HepG2 (cell line): ENCODE measurements at regions not wholly inside any gene's neighbourhood (a gene's known extent, or its start where the extent isn't known, plus 50 kb on each side); places are given as distances from the start of the nearest gene placed in this dataset.

ENCODE experiments used
- AFF4 ChIP-seq: sonication (generic); formaldehyde crosslinking; IDR thresholded peaks from 2 replicates; pipeline ENCODE4 v1.4.0; 2020; ENCODE audit warnings: missing genetic modification reagents
- ATF7-NPFF ChIP-seq: sonication (generic); formaldehyde crosslinking; IDR thresholded peaks from 2 replicates; pipeline ENCODE4 v1.8.1; 2023; ENCODE audit warnings: mild to moderate bottlenecking, low read depth, missing genetic modification reagents, moderate library complexity
- DR1 ChIP-seq: sonication (generic); formaldehyde crosslinking; IDR thresholded peaks from 2 replicates; pipeline ENCODE4 v1.8.0; 2021; ENCODE audit warnings: mild to moderate bottlenecking, missing genetic modification reagents, inconsistent platforms
- GPBP1L1 ChIP-seq: sonication (generic); formaldehyde crosslinking; IDR thresholded peaks from 2 replicates; pipeline ENCODE4 v1.5.0; 2020; ENCODE audit warnings: mild to moderate bottlenecking, missing genetic modification reagents
- MLLT10 ChIP-seq: sonication (generic); formaldehyde crosslinking; IDR thresholded peaks from 2 replicates; pipeline ENCODE4 v1.4.0; 2020; ENCODE audit warnings: missing genetic modification reagents
- MTA3 ChIP-seq: sonication (generic); formaldehyde crosslinking; IDR thresholded peaks from 2 replicates; pipeline ENCODE4 v1.4.0; 2020; ENCODE audit warnings: missing genetic modification reagents
- MTF2 ChIP-seq: sonication (generic); formaldehyde crosslinking; IDR thresholded peaks from 2 replicates; pipeline ENCODE4 v1.5.0; 2020; ENCODE audit warnings: missing genetic modification reagents, borderline replicate concordance
- NFIB ChIP-seq: sonication (generic); formaldehyde crosslinking; IDR thresholded peaks from 2 replicates; pipeline ENCODE4 v1.9.0; 2021; ENCODE audit warnings: missing genetic modification reagents, mild to moderate bottlenecking, borderline replicate concordance
- POLR2AphosphoS2 ChIP-seq: IDR thresholded peaks from 2 replicates; pipeline ENCODE4 v1.6.1; 2011; ENCODE audit warnings: low read depth, low read length, improper control_type of control experiment
- RXRA ChIP-seq: sonication (generic); formaldehyde crosslinking; IDR thresholded peaks from 2 replicates; pipeline ENCODE4 v1.5.1; 2020; ENCODE audit warnings: missing genetic modification reagents
- SOX6 ChIP-seq, 2 experiments: fragments of 450-650 bp in 1 of 2; sonication (generic) in 1 of 2; formaldehyde crosslinking in 1 of 2; IDR thresholded peaks; 2 replicates each; pipeline versions ENCODE4 v1.4.0 to v1.6.1; 2017 to 2020; ENCODE audit warnings: antibody characterized with exemption in 1 of 2, mild to moderate bottlenecking in 1 of 2, missing genetic modification reagents in 1 of 2
- UBTF ChIP-seq: sonication (generic); formaldehyde crosslinking; IDR thresholded peaks from 2 replicates; pipeline ENCODE4 v1.4.0; 2020; ENCODE audit warnings: mild to moderate bottlenecking, missing genetic modification reagents
- ZBTB21 ChIP-seq: sonication (generic); formaldehyde crosslinking; IDR thresholded peaks from 2 replicates; pipeline ENCODE4 v1.4.0; 2020; ENCODE audit warnings: missing genetic modification reagents
- ZBTB7A ChIP-seq: sonication (generic); formaldehyde crosslinking; IDR thresholded peaks from 2 replicates; pipeline ENCODE4 v1.8.0; 2022; ENCODE audit warnings: mild to moderate bottlenecking, missing genetic modification reagents
- ZEB1 ChIP-seq: IDR thresholded peaks from 2 replicates; pipeline ENCODE4 v1.6.1; 2012; ENCODE audit warnings: mild to moderate bottlenecking, low read depth, inconsistent platforms; ENCODE audit not compliant: insufficient replicate concordance
- ZFP36L1 ChIP-seq: sonication (generic); formaldehyde crosslinking; IDR thresholded peaks from 2 replicates; pipeline ENCODE4 v1.8.0; 2022; ENCODE audit warnings: mild to moderate bottlenecking, missing genetic modification reagents, moderate library complexity
- ZNF296 ChIP-seq: sonication (generic); formaldehyde crosslinking; conservative IDR thresholded peaks from 2 replicates; pipeline ENCODE4 v1.5.0; 2020; ENCODE audit warnings: mild to moderate bottlenecking, missing genetic modification reagents
- ZNF607 ChIP-seq: sonication (generic); formaldehyde crosslinking; IDR thresholded peaks from 2 replicates; pipeline ENCODE4 v1.5.1; 2020; ENCODE audit warnings: missing genetic modification reagents, mild to moderate bottlenecking, borderline replicate concordance
- ZNF616 ChIP-seq: sonication (generic); formaldehyde crosslinking; IDR thresholded peaks from 2 replicates; pipeline ENCODE4 v1.5.0; 2020; ENCODE audit warnings: low read depth, mild to moderate bottlenecking, missing genetic modification reagents
- ZNF713 ChIP-seq: sonication (generic); formaldehyde crosslinking; IDR thresholded peaks from 2 replicates; pipeline ENCODE4 v1.4.0; 2020; ENCODE audit warnings: mild to moderate bottlenecking, missing genetic modification reagents
- ZSCAN9 ChIP-seq: IDR thresholded peaks from 2 replicates; pipeline ENCODE4 v1.6.1; 2016; ENCODE audit warnings: borderline replicate concordance

DNA sequence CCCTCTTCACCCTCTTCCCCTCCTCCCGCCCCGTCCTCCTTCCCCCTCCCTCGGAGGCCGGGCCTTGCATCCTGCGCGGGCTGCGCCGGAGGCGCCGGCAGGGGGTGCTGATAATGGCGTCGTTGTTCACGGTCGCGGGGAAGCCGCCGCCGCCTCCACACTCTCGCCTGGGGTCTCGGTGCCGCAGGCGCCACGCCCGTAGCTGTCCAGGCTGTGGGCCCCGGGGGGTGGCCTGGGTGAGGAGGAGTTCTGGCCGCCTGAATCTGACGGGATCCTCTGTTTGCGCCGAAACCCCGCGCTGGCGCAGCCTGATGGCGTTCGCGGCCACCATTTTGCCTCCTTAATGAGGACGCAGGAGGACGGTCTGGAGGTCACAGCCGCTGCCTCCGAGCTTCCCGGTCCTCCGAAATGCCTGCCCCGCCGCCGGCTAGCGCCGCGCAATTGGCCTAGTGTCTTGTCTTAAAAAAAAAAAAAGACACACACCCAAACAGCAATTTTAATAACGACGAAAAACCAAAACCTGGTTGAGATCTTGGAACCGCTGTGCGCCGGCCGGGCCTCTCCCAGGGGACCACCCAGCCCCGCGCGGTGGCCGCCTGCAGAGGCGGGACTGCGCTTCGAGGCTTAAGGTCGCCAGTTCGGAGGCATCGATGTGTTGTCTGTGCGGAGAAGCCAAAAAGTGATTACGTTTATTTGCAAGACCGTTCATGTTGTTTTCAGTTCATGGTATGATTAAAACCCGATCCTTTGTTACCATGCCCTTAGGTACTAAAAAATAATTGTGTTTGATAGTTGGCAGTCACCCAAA lies 106.6 kb upstream of the HNRNPU start (continued):
- TF ChIP-seq DR1 (CRISPR knock-in tag) (peak; percentile 24; the same call in 1 of the 2 replicates), ZBTB21 (CRISPR knock-in tag) (peak; percentile 77), ZNF713 (no peak), UBTF (CRISPR knock-in tag) (peak; percentile 95), RXRA (peak; percentile 35), NFIB (CRISPR knock-in tag) (no peak), ZNF296 (CRISPR knock-in tag) (no peak), SOX6 (IDR thresholded peaks at IDR 0.05) (no peak), SOX6 (CRISPR knock-in tag; IDR thresholded peaks at IDR 0.05) (peak; percentile 63), ZNF616 (CRISPR knock-in tag) (no peak), POLR2AphosphoS2 (no peak), ZEB1 (peak; percentile 70), MTA3 (CRISPR knock-in tag) (no peak), MLLT10 (CRISPR knock-in tag) (no peak), ZBTB7A (CRISPR knock-in tag) (no peak), ZFP36L1 (CRISPR knock-in tag) (no peak), ATF7-NPFF (CRISPR knock-in tag) (no peak; the same call in none of the 2 replicates), MTF2 (CRISPR knock-in tag) (no peak), GPBP1L1 (CRISPR knock-in tag) (no peak), ZNF607 (CRISPR knock-in tag) (peak; percentile 78), ZSCAN9 (CRISPR knock-in tag) (peak; percentile 79; the same call in 1 of the 2 replicates), AFF4 (CRISPR knock-in tag) (0 out of 2 replicates have a peak, but pooled peaks have one; percentile 32)
